ENCODE measurements at regions not wholly inside any gene's neighbourhood (a gene's known extent, or its start where the extent isn't known, plus 50 kb on each side); places are given as distances from the start of the nearest gene placed in this dataset.

GRCh38 chr5:35319333-35320002 lies 89.2 kb upstream of the PRLR start:
- DNase-seq (ENCODE audit: low read depth): no peak

- DNase-seq (ENCODE audit: low read depth): no peak
These were observed 87.3 kb upstream of the PRLR start for GRCh38 chr5:35317586-35317985.

DNA sequence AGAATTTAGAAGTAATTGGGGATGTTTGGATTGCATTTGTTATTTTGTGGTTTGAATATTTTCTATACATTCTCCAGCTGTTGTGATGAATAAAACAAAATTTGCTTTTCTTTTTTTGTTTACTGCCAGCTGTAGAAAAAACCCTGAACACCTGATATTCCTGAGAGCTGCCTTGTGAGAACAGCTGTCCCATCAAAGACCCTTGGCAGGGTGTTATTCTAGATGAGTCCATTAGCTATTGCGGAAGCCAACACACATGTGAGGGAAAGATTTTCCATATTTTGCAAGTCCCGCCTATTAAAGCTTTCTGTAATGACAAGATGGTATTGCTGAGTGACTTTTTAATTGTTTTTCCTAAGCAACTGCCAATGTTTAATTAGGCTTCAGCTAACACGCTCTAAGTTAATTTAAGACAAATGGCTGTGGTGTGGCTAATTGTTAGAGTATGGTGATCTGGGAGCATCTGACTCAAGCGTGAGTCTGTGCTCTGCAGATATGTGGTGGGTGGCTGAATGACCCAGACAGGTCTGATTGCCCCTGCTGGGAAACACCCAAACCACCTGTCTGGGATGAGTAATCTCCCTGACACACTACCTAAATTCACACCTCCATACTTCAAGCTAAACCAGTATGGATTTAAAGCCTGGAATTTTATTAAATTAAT lies 86.5 kb upstream of the PRLR start:
- no peak for DNase-seq (ENCODE audit: low read depth)

- no peak for DNase-seq (ENCODE audit: low read depth)
These were observed 83.0 kb upstream of the PRLR start for GRCh38 chr5:35313291-35313690.

DNA sequence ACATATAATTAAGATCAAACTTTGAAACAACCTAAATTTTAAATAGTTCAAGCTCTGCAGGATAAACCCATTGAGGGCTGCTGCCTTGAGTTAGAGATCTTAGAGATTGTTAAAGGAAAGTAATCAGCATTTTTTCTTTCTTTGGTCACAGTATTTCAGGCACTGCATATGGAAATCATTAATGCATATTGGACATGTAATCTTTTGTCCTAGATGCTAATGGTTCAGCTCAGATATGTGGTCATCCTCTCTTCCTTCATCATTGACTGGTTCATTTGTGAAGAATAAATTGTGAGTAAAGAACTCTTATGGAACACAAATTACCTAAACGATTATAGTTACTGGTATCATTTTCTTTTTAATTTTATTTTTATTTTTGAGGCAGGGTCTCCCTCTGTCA lies 82.0 kb upstream of the PRLR start:
- no peak for DNase-seq (ENCODE audit: low read depth)

- no peak for DNase-seq (ENCODE audit: low read depth)
These were observed 79.3 kb upstream of the PRLR start for GRCh38 chr5:35309365-35310130.

DNA sequence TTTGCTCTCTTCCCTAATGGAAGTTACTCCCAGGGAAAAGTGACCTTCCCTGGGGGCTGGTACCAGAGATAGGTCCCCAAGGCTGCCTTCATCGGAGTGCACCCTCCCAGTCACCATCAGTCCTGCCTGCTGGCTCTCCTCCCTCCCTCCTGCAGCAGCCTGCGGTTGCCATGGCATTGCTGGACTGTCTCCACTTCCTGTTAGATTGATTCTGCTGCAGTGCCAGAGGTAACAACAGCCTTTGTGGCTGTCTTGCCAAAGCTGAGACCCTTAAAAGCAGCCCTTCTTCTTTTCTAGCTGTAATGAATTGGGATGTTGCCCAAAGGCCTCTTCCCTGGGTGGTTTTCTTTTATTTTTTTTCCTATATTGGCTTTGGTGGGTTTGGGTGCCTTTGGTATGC lies 78.1 kb upstream of the PRLR start:
- DNase-seq (ENCODE audit: low read depth): no peak

DNA sequence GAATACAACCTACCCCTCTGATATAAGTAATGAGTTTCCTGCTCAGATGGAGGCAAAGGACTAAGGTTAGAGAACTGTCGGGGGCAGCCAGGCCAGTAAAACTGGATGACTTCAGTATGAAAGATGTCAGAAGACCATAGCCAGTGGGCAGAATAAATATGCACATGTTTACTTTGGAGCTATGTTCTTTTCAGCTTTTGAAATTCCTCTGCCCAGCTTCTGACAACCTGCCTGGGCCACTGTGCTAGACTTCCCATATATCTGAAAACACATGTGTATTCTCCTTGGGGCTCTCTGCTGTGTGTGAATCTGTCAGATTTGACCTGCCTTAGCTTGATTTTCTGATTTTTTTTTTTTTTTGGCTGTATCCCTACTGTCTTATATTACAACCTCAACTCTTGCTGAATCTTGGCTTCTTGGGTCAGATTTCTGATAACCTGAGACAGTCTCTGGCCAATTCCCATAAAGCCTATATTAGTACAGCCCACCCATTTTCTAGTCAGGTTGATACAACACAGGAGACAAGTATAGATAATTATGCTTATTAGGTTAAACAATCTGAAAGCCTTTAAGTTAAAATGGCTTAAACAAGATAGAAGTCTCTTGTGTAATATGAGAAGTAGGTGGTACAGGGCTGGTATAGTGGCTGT lies 76.6 kb upstream of the PRLR start:
- DNase-seq (ENCODE audit: low read depth): no peak

GRCh38 chr5:35305336-35306020 lies 75.2 kb upstream of the PRLR start:
- DNase-seq (ENCODE audit: low read depth): no peak

DNA sequence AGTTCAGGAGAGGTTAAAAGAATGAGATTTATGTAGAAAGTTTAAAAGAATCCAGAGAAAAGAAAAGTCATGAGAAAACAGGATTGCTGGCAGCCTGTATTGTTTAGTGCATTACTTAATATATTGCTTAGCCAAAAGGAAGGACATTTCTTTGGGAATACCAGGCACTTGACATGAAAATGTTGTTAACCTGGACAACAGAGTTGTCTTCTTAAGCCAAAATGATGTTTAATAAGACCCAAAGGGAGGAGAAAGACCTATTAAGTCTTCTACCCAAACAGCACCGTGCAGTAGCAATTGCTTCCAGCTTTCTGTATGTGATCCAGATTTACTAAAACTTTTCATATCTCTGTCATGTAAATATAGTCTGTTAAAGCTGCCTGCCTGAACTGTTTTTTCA lies 74.0 kb upstream of the PRLR start:
- DNase-seq (ENCODE audit: low read depth): no peak

DNA sequence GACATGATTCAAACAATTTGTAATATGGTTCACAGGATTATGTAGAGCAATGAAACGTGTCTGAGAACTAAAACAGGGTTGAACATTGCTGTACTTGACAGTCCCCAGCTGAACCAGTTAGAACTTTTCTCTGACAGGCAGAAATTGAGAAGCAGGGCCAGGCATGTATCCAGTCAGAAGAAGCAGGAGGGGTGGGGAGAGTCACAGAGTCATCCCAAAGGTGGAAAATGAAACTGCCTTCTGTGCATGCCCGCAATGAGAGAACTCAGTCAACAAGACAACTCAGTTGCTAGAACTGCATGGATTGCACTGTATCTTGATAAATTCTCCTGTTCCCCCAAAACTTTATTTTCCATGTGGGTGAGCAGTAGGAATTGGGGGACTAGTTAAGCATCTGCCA lies 72.9 kb upstream of the PRLR start:
- DNase-seq (ENCODE audit: low read depth): no peak

GRCh38 chr5:35302544-35302943 lies 72.3 kb upstream of the PRLR start:
- DNase-seq (ENCODE audit: low read depth): no peak

DNA sequence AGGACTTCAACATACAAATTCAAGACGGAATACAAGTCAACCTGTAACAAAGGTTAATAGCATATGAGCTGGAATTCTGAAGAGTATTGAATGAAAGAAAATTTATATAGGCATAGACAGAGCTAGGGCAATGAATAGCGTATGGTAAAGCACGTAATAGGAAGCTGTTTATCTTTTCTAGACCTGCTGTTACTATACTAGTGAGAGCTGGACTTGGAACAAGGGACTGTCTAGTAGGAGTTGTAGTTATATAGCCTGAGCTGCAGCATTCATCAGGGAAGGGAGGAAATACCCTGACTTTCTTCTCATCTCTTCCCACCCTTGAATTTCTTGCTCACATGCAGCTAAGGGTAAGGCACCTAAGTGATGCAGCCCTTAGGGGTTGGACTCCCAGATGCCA lies 67.5 kb upstream of the PRLR start:
- DNase-seq (ENCODE audit: low read depth): no peak

DNA sequence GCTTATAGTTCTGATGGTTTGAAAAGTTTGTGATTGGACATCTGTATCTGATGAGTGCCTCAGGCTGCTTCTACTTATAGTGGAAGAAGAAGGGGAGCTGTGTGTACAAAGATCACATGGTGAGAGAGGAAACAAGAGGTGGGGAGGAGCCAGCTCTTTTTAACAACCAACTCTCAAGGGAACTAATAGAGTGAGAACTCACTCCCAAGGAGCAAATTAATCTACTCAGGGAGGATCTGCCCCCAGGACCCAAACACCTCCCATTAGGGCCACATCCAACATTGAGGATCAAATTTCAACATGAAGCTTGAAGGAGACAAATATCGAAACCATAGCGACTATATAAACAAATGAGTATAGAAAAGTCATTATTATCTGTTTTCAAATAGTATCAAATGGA lies 64.7 kb upstream of the PRLR start:
- DNase-seq (ENCODE audit: low read depth): no peak

DNA sequence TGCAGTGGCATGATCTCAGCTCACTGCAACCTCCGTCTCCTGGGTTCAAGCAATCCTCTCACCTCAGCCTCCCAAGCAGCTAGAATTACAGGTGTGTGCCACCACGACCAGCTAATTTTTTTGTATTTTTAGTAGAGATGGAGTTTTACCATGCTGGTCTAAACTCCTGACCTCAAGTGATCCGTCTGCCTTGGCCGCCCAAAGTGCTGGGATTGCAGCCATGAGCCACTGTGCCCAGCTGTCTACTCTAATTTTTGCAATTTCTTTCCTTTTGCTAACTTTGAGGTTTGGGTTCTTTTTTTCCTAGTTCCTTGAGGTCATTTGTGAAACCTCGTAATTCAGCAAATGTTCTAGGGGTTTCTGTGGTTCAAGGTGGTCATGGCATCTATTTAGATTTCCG lies 63.7 kb upstream of the PRLR start:
- DNase-seq (ENCODE audit: low read depth): no peak

GRCh38 chr5:35285435-35285834 lies 55.1 kb upstream of the PRLR start:
- DNase-seq (ENCODE audit: low read depth): no peak

DNA sequence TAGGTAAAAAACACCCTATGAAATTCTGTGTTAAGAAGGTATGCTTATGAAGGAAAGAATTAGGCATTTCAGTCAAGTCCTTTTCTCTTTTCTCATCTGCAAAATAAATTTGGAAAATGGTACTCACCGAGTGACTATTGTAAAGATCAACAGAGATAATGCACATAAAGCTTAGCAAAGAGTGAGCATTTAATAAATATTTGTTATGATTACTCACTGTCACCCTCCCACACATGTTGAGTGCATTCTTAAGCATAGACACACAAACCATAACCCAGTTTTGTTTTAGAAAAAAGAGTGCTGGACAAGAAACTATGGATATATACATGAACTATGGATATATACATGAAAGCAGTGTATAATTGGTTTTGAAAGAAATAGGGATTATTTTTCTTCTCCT lies 54.7 kb upstream of the PRLR start:
- DNase-seq (ENCODE audit: low read depth): no peak

DNA sequence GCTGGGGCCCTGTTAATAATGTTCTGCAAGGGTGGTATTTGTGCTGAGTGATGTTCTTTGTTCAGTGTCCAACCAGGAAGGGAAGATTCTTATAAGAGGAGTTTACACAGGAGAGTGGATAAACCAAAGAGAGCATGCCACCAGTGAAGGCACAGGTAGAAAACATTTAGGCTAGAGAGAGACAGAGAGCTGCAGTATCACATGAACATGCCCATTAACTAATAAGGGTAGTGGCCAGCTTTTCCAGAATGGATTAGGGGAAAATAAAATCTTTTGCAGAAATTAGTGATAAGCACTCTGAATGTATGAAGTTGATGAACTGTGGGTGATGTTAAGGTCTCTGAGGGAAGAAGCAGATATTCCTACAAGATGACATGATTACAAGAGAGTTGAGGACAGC lies 54.1 kb upstream of the PRLR start:
- DNase-seq (ENCODE audit: low read depth): no peak

- DNase-seq (ENCODE audit: low read depth): no peak
These were observed 52.5 kb upstream of the PRLR start for GRCh38 chr5:35282810-35283209.

- DNase-seq (ENCODE audit: low read depth): no peak
These were observed 51.3 kb upstream of the PRLR start for GRCh38 chr5:35281613-35282012.

Measured in CMK (cell line).